GM12891 (cell line): ENCODE measurements at regions not wholly inside any gene's neighbourhood (a gene's known extent, or its start where the extent isn't known, plus 50 kb on each side); places are given as distances from the start of the nearest gene placed in this dataset.
A peak's percentile ranks its signal among the peaks of the same experiment; 100 is the strongest.

Source experiments
- DNase-seq: peaks from one replicate; pipeline ENCODE4 v3.0.0; 2011; ENCODE audit warnings: low spot score; ENCODE audit not compliant: insufficient read length
- FAIRE-seq: peaks from 2 replicates; lab custom pipeline; 2011; peaks lifted over from hg19 to GRCh38; lab: Jason Lieb, UNC
- PAX5 ChIP-seq: IDR thresholded peaks from 2 replicates; pipeline ENCODE4 v1.6.1; 2011; ENCODE audit warnings: low read length, moderate library complexity, mild to moderate bottlenecking; ENCODE audit not compliant: insufficient read depth, severe bottlenecking
- POLR2A ChIP-seq: IDR thresholded peaks from 2 replicates; pipeline ENCODE4 v1.6.1; 2011; ENCODE audit warnings: low read depth, low read length, control low read depth
- POLR2AphosphoS5 ChIP-seq: IDR thresholded peaks from 2 replicates; pipeline ENCODE4 v1.6.1; 2011; ENCODE audit warnings: low read depth, low read length, control low read depth
- POU2F2 ChIP-seq: IDR thresholded peaks from 2 replicates; pipeline ENCODE4 v1.6.1; 2011; ENCODE audit warnings: low read depth, mild to moderate bottlenecking, control low read depth, low read length, moderate library complexity
- SPI1 ChIP-seq: IDR thresholded peaks from 2 replicates; pipeline ENCODE4 v1.6.1; 2011; ENCODE audit warnings: low read depth, low read length, control low read depth
- TAF1 ChIP-seq: IDR thresholded peaks from 2 replicates; pipeline ENCODE4 v1.6.1; 2011; ENCODE audit warnings: low read depth, low read length, control low read depth

DNA sequence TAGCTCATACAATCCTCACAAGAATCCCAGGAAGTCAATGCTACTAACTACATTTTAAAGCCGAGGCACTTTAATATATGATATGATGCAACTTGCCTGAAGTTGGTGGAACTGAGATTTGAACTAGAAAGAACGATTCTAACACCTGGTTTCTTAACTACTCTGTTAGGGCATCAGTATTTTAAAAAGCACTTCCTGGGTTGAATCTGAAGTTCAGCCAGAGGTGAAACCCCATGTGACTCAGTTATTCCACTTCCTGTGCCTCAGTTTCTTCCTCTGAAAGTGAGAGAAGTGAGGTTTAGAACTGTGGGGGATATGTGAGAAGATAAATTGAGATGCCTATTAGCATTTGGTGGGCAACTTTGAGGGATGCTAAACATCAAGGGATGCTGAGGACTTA lies 129.4 kb upstream of the ANKFN1 start:
- FAIRE-seq = no peak
- TF ChIP-seq TAF1 (no peak), POU2F2 (no peak), POLR2AphosphoS5 (no peak), PAX5 (no peak), SPI1 (no peak), POLR2A (no peak)
- no peak for DNase-seq

DNA sequence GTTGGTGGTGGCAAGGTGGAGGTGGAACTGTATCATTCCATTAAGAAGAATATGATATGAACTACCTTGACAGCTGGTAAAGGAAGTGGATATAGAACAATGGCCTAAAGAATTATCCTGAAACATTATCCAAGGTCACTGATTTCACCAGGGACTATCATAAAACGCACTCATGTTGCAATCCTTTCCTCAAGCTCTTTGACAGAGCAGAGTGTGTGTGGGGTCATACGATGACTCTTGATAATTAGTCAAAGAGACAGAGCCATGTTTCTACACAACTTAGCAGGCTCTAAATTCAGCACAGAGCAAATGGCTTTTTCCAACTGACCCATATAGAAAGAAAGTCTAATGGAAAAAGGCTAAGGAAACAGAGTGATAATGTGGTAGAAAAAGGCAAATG lies 126.4 kb upstream of the ANKFN1 start:
- TF ChIP-seq POLR2AphosphoS5 (no peak), SPI1 (no peak), POLR2A (no peak), TAF1 (no peak), POU2F2 (no peak), PAX5 (no peak)
- no peak for DNase-seq
- FAIRE-seq = no peak

GRCh38 chr17:56028837-56029236 lies 124.4 kb upstream of the ANKFN1 start:
- no peak for DNase-seq
- FAIRE-seq = no peak
- TF ChIP-seq PAX5 (no peak), TAF1 (no peak), POLR2A (no peak), POU2F2 (no peak), SPI1 (no peak), POLR2AphosphoS5 (no peak)

GRCh38 chr17:56030009-56030624 lies 123.2 kb upstream of the ANKFN1 start:
- TF ChIP-seq POLR2A (no peak), POLR2AphosphoS5 (no peak), SPI1 (no peak), POU2F2 (no peak), PAX5 (no peak)
- no peak for FAIRE-seq
- no peak for DNase-seq

- FAIRE-seq = no peak
- TF ChIP-seq POLR2A (no peak), SPI1 (peak; percentile 15; the same call in 1 of the 2 replicates), TAF1 (no peak)
- DNase-seq = no peak
Observed at GRCh38 chr17:56031636-56032035, 121.6 kb upstream of the ANKFN1 start.

DNA sequence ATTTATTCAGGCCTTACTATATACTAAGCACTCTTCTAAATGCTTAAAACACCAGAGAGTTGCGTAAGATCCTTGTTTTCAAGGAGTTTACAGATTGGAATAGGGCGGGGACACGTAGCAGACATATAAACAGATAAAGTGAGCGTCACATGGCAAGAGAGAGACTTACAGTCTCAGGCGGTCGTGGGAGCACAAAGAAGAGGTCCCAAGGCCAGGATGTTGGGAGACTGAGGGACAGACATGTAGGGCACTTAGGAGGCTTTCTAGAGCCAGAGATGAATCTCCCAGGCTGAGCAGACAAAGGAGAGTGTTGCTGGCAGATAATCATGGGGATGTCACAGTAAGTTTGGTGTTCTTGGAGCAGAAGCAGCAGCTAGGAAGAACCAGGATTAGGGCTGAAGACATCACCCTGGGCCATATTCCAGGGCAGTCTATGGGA lies 119.1 kb upstream of the ANKFN1 start:
- FAIRE-seq = no peak
- DNase-seq = no peak
- TF ChIP-seq PAX5 (no peak), POLR2AphosphoS5 (no peak), POU2F2 (no peak), POLR2A (no peak), TAF1 (no peak), SPI1 (no peak)

DNA sequence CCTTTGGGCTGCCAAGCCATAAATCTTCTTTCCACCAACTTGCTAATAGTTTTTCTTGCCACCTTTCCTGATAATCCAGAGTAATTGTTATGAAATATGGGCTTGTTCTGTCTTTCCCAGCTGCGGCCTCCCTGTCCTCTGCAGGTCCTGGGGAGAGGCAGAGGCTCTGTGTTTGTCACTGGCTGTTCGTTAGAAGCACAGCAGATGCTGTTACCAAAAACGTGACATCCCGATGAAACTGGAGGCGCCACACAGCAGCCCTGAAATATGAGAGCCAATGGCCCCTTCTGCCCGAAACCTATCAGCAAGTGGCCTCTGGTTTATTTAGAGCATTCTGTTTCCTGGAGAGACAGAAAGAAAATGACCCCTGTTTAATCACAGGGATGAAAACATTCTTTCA lies 115.1 kb upstream of the ANKFN1 start:
- no peak for DNase-seq
- TF ChIP-seq POLR2A (no peak), PAX5 (no peak), POLR2AphosphoS5 (no peak), TAF1 (no peak), POU2F2 (no peak), SPI1 (no peak)
- FAIRE-seq = no peak

DNA sequence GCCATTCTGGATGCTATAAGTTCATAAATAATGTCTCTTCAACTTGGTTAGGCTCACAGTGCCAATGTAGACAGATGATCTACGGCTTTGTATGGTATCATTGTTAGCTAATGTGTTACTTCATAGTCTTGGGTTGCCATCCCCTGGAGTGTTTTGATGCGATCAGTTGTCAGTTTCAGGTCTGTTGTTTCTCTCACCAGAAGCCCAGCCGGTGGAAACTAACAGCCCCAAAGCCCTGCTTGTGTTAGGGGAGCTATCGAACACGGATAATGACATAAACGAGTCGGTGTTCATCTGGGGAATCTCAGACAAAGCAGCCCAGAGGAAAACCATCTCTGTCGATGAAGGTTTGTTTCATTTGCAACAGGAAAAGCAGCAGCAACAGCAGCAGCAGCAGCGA lies 107.4 kb upstream of the ANKFN1 start:
- DNase-seq = no peak
- FAIRE-seq = no peak
- TF ChIP-seq SPI1 (no peak), POLR2AphosphoS5 (no peak), POLR2A (no peak), TAF1 (no peak), POU2F2 (no peak), PAX5 (no peak)

DNA sequence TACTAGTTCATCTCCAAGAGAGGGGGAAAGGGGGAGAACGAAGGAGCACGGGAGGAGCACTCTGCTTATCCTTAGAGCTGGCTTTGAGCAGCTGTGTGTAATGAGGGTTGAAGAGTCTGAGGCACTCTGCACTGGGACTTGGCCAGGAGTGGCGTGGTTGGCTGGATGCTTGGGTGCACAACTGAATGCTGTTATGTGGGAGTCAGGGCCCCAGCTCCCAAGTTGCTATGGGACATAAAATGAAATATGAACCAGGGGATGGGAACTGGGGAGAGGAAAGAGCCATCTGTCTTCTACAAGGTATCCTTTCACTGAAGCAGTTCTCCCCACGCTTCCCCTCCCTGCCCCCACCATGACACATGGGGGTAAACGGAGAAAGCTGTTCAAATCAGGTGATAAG lies 105.9 kb upstream of the ANKFN1 start:
- FAIRE-seq (no peak), DNase-seq (no peak)
- TF ChIP-seq POLR2A (no peak), POU2F2 (no peak)

DNA sequence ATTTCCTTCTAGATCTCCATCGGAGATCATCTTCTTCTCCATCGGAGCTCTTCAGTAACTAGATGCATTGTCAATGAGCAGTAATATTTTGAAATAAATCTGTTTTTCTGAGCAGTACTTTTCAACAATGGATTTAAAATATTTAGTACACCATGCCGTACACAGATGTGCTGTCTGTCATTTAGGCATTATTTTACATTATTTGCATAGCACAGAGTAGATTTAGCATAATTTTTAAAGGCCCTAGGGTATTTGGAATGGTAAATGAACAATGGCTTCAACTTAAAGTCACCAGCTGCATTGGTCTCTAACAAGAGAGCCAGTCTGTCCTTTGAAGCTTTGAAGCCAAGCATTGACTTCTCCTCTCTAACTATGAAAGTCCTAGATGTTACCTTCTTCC lies 95.4 kb upstream of the ANKFN1 start:
- no peak for TF ChIP-seq SPI1
- TF ChIP-seq TAF1 = no peak
- no peak for TF ChIP-seq POLR2A
- TF ChIP-seq PAX5 = no peak
- TF ChIP-seq POU2F2 = no peak
- TF ChIP-seq POLR2AphosphoS5 = no peak
- no peak for FAIRE-seq
- DNase-seq = no peak

- DNase-seq (no peak), FAIRE-seq (no peak)
- TF ChIP-seq POU2F2 (no peak), PAX5 (no peak), POLR2AphosphoS5 (no peak), SPI1 (no peak), POLR2A (no peak), TAF1 (no peak)
Observed at GRCh38 chr17:56064506-56064905, 88.8 kb upstream of the ANKFN1 start.
